AG08395 (cell line): ENCODE measurements at regions not wholly inside any gene's neighbourhood (a gene's known extent, or its start where the extent isn't known, plus 50 kb on each side); places are given as distances from the start of the nearest gene placed in this dataset.
A peak's percentile ranks its signal among the peaks of the same experiment; 100 is the strongest.
"Not testable (repeated sequence)": the region's sequence is repeated elsewhere in the genome, so short reads cannot be mapped to it uniquely, and the experiment has no call there.

Source experiments
- DNase-seq: peaks from one replicate; pipeline ENCODE4 v3.0.0; 2012; ENCODE audit warnings: mixed read lengths, low spot score

- DNase-seq: no peak
Measured at GRCh38 chr17:12195418-12195817, 174.7 kb downstream of the MAP2K4 start.

DNA sequence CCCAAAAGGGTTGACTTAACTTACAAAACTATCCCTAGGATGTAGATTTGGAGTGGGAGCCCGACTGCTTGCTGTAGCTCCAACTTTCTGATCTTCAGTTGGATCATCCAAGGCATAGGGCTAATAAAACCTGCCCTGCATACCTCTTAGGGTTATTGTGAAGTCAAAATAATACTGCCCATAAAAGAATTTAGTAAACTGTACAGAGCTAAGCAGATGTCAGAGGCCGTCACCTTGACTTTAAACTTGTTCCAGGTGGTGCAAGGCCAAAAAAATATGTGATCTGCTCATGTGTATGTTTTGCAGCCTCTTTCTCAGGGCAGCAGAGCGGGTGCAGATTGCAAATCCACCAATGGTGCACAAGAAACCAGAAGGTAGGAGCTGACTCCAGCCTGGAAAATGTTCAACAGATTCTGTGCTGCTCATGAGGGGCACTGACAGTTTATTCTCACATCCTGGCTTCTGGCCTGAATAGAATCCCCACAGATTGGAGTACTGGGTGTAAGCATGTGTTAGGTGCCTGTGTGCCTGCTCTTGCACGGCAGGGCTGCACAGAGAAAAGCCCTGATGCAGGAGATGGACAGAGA lies 180.7 kb downstream of the MAP2K4 start:
- DNase-seq: no peak

DNA sequence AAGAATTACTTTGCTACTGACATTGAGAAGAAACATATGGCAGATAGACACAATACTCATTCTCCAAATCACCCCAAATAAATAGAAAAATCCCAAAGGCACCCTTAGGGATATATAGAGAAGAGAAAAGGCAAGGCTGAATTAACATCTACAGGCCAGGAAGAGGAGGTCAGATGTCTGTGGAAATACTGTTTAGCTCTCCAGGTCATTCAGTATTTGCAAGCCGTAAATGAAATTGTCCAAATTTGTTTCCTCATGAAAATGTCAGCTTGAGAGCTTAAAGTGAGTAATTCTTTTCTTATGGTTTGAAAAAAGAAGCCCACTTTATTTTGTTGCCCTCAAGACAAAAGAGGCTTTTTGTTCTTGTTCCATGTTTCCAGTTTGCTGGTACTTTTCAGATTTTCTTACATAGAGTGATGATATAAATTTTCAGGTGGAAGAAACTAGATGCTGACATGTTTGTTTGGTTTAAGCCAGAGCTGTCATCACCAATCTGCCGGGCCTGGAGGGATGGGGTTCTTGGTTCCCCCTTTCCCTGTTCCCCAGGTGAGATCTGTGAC lies 189.0 kb downstream of the MAP2K4 start:
- DNase-seq: no peak

GRCh38 chr17:12220714-12221439 lies 200.2 kb downstream of the MAP2K4 start:
- DNase-seq: not testable (repeated sequence)

DNA sequence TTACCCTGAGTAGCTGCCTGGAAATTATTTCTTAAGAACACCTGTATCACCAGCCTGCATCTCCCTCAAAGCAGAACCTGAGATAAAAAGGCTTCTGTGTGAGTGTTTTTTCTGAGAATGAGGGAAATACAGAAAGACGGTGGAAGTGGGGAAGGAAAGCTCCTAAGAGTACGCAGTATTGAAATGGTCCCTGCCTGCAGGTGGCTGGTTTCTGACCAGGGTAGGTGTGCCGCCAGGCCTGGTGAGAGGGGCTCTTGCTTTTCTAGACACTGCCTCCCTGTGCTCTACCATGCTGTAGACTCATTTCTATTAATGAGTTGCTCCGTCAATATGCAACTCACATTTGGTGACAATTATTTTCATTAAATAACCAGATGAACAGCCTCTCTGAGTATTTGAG lies 201.7 kb downstream of the MAP2K4 start:
- no peak for DNase-seq

- DNase-seq: no peak
Measured at GRCh38 chr17:12227547-12227946, 206.9 kb downstream of the MAP2K4 start.

GRCh38 chr17:12229335-12229734 lies 208.7 kb downstream of the MAP2K4 start:
- no peak for DNase-seq

DNA sequence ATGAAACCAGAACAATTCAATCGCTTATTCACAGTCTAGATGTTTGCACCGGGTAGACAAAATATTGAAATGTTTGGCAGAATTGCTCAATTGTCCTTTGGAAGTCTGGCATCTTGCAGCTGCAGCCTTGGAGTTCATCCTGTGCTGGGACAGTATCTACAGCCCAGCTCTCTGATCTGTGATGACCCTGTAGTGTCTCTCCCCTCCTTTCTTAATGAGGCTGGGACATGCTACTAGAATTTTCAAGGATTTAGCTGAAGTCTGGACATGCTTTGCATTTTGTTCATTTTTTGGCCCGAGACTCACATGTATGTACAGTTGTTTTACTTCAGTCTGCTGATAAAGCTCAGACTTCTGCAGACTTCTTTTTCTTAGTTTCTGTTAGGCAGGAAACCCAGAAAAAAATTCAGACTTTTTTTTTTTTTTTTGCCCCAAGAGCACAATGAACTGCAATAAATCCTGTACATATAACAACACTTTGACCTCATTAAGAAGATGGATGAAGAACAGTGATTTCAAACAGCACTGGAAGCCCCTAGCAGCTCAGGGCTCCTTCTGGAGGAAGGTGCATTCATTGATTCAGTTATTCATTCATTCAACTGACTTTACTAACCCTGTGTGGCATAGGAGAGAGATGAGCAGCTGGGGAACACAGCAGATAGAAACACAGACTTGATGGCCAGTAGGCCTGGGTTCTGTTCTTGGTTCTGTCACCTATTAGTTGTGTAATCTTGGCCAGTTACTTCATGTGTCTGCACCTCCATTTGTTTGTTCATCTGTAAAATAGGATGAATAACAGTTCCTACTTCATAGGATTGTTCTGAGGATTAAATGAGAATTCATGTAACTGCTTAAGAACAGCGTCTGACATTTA lies 210.0 kb downstream of the MAP2K4 start:
- no peak for DNase-seq

DNA sequence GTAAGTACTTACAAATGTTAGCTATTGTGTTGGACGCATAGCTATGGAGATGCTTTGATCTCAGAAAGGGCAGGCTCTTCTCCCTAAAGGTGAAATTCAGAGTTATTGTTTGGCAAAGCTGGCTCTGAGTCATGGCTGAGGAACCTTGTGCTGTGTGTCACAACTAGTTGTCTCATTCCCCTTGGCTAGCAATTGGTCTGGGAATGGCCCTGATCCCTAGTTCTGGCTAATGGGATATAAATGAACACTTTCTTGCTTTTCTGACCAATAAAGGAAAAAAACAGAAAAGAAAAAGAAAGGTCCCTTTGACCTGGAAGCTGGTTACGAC lies 210.6 kb downstream of the MAP2K4 start:
- DNase-seq: peak; percentile 56

- not testable (repeated sequence) for DNase-seq
Measured at GRCh38 chr17:12239021-12239420, 218.3 kb downstream of the MAP2K4 start.

DNA sequence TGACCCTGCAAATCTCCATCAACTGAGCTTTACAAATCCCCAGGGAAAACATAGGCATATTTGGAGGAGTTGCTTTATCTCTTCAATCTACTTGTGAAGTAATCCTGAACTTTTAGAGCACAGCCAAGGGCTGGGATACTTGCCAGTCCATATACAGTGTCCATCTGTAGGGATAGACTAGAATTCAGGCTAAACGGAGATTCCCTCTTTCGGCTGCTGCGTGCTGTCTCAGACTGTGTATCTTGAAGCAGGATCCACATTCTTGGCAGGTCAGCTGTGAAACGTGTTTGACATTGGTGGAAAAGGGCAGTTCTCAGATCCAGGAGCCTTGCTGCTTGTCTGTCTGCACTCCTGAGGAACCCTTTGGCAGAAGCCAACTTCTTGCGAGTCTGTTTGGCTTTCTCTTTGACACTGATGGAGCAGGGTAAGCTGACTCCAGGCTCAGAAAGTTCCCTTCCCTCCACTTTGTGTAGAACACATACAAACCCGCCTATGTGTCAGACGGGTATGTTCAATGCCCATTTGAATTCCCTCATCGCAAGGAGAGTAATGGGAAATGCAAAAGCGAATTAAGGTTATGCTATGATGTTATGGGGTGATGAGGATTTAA lies 221.8 kb downstream of the MAP2K4 start:
- no peak for DNase-seq

- no peak for DNase-seq
Measured at GRCh38 chr17:12247761-12248160, 227.1 kb downstream of the MAP2K4 start.

GRCh38 chr17:12250973-12251372 lies 230.3 kb downstream of the MAP2K4 start:
- no peak for DNase-seq

DNA sequence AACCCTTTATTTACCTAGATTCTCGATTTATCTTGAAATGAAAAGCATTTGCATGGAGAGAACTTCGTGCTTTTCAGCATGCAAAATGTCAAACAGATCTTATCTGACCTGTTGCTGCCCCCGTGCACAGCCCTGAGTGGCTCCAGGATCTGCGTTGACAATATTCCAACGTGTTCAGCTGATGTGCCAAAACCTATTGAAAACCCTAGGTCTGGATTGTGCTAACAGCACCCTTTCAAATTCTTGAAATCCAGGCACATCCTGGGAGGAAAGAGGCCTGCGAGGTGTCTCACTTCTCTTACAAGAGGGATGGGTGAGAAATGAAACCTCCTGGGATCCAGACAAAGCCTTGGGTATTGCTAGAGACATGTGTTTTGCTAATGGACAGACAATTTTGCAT lies 231.8 kb downstream of the MAP2K4 start:
- no peak for DNase-seq

DNA sequence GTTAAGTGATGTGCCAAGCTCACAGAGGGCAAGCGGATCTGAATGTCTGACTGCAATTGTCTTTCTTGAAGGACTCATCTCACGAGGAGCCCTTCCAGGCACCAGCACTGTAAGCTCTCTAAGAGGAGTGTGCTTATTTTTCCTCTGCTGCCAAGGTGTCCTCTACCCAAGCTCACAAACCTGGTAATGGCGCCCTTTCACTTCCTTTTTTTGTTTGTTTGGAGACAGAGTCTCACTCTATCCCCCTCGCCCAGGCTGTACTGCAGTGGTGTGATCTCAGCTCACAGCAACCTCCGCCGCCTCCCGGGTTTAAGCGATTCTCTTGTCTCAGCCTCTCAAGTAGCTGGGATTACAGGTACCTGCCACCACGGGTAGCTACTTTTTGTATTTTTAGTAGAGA lies 233.8 kb downstream of the MAP2K4 start:
- no peak for DNase-seq

DNA sequence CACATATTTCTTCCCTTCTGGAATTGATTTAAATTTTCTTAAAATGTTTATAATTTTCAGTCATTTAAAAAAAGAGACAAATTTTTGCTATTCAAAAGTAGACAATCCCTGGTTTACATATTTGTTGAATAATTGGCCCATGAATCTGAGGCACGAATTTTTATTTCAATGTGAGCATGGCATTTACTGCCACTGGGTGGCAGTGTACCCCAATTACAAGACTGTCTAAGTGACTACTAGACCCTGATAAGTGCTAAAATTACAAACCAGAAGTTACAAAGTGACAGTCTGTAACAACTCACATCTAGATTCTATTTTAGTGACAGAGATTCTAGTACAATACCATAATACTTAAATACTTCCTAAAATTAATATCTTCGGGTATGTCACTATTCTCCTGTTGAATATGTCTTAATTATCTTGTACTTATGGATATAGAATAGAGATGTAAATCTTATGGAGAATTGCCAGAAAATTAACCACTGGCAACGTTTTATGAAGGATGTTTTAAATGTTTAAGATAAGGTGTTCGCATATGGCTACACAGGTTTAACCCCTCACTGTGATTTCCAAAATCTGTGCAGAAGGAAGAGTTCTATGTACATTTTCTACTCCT lies 235.8 kb downstream of the MAP2K4 start:
- peak; percentile 76 for DNase-seq

- no peak for DNase-seq
Measured at GRCh38 chr17:12257176-12257575, 236.5 kb downstream of the MAP2K4 start.

DNA sequence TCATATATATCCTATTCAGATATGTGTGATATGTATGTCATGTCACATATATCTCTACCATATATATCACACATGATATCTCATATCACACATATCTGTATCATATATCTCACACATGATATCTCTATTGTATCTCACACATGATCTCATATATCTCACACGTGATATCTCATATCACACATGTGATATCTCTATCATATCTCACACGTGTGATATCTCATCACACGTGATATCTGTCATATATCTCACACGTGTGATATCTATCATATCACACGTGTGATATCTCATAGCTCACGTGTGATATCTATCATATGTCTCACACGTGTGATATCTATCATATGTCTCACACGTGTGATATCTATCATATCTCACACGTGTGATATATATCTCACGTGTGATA lies 240.7 kb downstream of the MAP2K4 start:
- no peak for DNase-seq

GRCh38 chr17:12269751-12270150 lies 249.1 kb downstream of the MAP2K4 start:
- DNase-seq: no peak

DNA sequence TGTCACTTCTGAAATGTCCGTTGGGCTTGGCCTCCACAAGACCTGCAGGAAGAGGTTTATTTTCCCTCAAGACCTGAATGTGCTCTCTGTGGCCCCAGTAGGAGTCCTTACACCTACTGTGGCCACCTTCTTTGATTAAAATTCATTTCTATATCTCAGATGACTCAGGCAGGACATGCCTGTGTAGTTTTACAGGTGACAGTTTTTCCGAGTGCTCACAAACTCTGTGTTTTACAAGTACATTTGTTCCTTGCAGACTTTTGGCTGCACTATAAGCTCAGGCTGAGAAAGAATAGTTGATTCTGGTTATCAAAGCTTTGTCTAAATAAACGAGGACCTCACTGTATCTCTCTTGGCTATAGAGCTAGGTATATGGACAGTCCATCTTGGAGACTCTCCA lies 257.1 kb downstream of the MAP2K4 start:
- DNase-seq: no peak

- peak; percentile 8 for DNase-seq
Measured at GRCh38 chr17:12282056-12282455, 261.4 kb downstream of the MAP2K4 start.

GRCh38 chr17:12287953-12288352 lies 267.3 kb downstream of the MAP2K4 start:
- DNase-seq: no peak
